ENCODE measurements at regions not wholly inside any gene's neighbourhood (a gene's known extent, or its start where the extent isn't known, plus 50 kb on each side); places are given as distances from the start of the nearest gene placed in this dataset.

GRCh38 chr1:117678246-117678977 is 72.6 kb downstream of the TENT5C start:
- no peak for DNase-seq (ENCODE audit: low spot score in 2 of 2)
- WGBS, 2 donors, result 57 to 65% methylated on average over 5 of the region's 5 CpGs
- no peak overlapping the region for H3K4me3 ChIP-seq (ENCODE audit: low read depth, poor library complexity, severe bottlenecking)
- intact Hi-C loops (cut with DNase I; ENCODE audit: low total_unique reads), result no loop called here
- TF ChIP-seq POLR2A (IDR thresholded peaks at IDR 0.05), result no peak
- no peak for TF ChIP-seq CTCF (IDR thresholded peaks at IDR 0.05)

DNA sequence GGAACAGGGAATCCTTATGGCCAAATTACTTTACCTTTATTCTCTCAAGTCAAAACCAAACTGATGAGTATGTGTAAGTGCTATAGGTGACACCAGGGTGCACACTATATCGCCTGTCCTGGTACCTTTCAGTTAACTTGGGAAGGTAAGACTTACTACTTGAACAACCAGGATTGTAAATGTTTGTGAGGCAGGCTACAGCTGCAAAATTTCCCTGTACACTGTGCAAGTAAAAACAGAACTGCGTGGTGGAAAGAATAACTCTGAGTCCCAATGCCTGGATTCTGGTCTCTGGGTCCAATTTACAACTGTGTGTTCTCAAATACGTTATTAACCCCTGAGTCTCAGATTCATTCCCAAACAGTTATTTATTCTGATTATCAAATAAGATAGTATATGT is 73.5 kb downstream of the TENT5C start:
- no peak for TF ChIP-seq POLR2A (IDR thresholded peaks at IDR 0.05)
- TF ChIP-seq CTCF (IDR thresholded peaks at IDR 0.05), result no peak
- intact Hi-C loops (cut with DNase I; ENCODE audit: low total_unique reads), result no loop called here
- no peak for DNase-seq (ENCODE audit: low spot score in 2 of 2)
- H3K4me3 ChIP-seq (ENCODE audit: low read depth, poor library complexity, severe bottlenecking), result no peak overlapping the region
- 70 to 75% methylated on average over 3 of the region's 3 CpGs for WGBS, 2 donors

DNA sequence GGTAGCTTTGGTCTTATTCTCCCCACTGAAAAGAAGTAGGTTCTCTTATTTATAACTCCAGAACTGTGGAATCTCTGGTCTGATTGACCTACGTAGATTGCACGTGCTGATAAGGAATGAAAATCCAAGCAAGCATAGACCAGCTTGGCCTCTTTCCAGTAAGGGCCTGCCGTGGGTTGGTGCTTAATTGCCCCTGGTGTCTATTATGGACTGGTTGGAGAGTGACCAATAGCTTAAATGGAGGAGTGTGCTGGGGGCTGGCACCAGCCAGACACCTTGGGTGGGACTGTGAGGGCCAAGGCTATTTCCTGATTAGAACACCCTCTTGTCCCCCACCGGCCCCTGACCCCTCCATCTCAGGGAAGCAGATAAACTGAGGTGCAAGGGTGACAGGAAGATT is 74.0 kb downstream of the TENT5C start:
- no peak for TF ChIP-seq CTCF (IDR thresholded peaks at IDR 0.05)
- TF ChIP-seq POLR2A (IDR thresholded peaks at IDR 0.05), result no peak
- no peak for DNase-seq (ENCODE audit: low spot score in 2 of 2)
- H3K4me3 ChIP-seq (ENCODE audit: low read depth, poor library complexity, severe bottlenecking), result no peak overlapping the region
- intact Hi-C loops (cut with DNase I; ENCODE audit: low total_unique reads), result no loop called here
- WGBS, 2 donors, result 83 to 87% methylated on average over 4 of the region's 4 CpGs

DNA sequence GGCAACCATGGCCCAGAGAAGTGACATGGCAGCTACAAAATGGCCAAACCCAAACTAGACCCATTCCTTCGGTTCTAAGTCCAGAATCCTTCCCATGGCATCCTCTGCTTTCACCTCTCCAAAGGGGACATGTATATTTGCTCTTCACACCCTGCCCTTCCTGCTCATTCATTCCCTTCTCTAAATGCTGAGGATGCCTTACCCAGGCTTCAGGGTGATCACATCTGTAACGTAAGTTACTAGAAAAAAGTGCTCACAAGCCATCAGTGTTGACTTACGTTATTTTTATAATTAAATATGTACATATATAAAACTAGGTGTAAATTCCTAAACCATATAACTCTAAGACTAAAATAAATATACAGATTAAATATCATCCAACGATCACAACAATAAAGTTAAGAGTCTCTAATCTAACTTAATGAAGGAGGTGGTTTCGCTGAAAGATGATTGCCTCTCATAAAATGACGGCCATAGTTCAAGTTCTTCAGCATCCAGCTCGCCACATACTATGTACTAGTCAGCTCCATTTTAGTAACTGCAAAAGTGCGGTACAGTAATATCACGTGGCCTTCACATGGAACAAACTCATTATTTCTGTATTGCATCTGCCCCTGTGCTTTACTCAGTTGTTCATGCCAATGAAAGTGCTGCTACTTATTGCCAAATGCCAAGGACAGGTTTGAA is 74.6 kb downstream of the TENT5C start:
- WGBS, 2 donors, result 90 to 96% methylated on average over 9 of the region's 9 CpGs
- no peak for DNase-seq (ENCODE audit: low spot score in 2 of 2)
- intact Hi-C loops (cut with DNase I; ENCODE audit: low total_unique reads), result no loop called here
- H3K4me3 ChIP-seq (ENCODE audit: low read depth, poor library complexity, severe bottlenecking), result no peak overlapping the region
- TF ChIP-seq POLR2A (IDR thresholded peaks at IDR 0.05) (no peak), CTCF (IDR thresholded peaks at IDR 0.05) (no peak)

DNA sequence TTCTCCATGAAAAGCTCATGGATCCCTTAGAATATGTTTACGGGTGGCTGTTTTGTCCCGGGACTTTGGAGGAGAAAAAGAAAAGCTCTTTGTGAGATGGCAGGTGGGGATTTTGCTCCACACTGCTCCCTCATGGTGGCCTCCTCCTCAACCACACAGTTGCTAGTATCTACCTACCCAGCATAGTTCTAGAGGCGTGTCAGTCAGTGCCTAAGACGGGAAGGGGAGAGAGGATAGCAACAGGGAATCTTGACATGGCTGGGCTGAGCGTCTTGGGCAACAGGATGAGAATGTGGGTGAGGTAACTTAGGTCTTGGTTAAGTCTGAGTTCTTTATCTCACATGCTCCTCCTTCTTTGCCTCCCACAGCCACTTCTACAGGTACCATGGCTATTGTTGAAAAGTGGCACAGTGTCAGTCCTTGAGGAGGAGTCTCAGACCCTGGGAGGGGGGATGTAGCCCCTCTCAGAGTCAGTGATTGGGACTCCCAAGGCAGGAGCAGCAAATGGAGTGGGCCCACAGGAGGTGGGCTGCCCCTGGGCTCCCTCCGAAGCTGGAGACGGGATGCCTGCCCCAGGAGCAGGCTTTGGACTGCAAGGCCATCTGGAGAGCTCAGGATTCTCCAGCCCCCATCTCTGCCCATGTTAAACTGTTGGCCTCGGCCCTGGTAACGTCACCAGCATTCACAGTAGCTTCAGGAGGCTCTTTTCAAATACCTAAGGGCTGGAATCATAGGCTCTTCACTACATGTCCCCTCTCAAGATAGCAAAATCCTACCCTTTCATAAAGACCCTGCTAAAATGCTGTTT is 75.4 kb downstream of the TENT5C start:
- TF ChIP-seq CTCF (IDR thresholded peaks at IDR 0.05) (no peak), POLR2A (IDR thresholded peaks at IDR 0.05) (no peak)
- intact Hi-C loops (cut with DNase I; ENCODE audit: low total_unique reads), result no loop called here
- no peak for DNase-seq (ENCODE audit: low spot score in 2 of 2)
- H3K4me3 ChIP-seq (ENCODE audit: low read depth, poor library complexity, severe bottlenecking), result no peak overlapping the region
- 81 to 86% methylated on average over 9 of the region's 9 CpGs for WGBS, 2 donors

All from lower leg skin (tissue), 4 donors.